NB4 (cell line): ENCODE measurements at regions not wholly inside any gene's neighbourhood (a gene's known extent, or its start where the extent isn't known, plus 50 kb on each side); places are given as distances from the start of the nearest gene placed in this dataset.

ENCODE experiments used
- CTCF ChIP-seq: IDR thresholded peaks from one replicate; pipeline ENCODE4 v1.5.1; 2012; ENCODE audit warnings: low read depth, low read length
- POLR2A ChIP-seq: IDR thresholded peaks from 2 replicates; pipeline ENCODE4 v1.6.1; 2011; ENCODE audit warnings: mild to moderate bottlenecking; ENCODE audit not compliant: insufficient read length; ENCODE audit errors: extremely low read depth
- TF ChIP-seq, protein P1 (sequence below): IDR thresholded peaks from 2 replicates; pipeline ENCODE4 v1.6.1; 2011; ENCODE audit warnings: low read depth, low read length

DNA sequence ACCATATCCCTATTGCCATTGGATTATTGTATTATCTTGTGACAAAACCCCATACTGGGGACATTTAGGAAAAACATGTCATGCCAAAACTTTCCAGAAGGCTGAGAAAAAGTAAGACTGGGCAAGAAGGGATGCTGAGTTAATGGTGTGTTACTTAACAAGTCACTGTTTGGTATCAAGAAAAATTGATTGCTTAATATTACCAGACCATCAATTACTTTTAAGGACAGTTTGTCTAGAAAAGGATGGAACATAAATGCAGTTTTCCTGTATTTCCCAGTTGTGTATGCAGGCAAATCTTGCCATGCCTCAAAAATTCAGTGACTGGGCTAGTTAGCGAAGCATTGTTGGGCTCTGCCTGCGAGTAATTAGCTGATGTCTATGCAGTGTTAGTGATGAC, 705.6 kb upstream of the MIR17HG start:
- TF ChIP-seq POLR2A (no peak), CTCF (no peak)
- TF ChIP-seq, protein P1, sequence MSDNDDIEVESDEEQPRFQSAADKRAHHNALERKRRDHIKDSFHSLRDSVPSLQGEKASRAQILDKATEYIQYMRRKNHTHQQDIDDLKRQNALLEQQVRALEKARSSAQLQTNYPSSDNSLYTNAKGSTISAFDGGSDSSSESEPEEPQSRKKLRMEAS: no peak
